AG09319 (cell line): ENCODE measurements at regions not wholly inside any gene's neighbourhood (a gene's known extent, or its start where the extent isn't known, plus 50 kb on each side); places are given as distances from the start of the nearest gene placed in this dataset.

Experiments used
- DNase-seq: peaks from one replicate; pipeline ENCODE4 v3.0.0-alpha.2; 2010; ENCODE audit warnings: low read depth; ENCODE audit errors: extremely low read depth
- CTCF ChIP-seq: IDR thresholded peaks from 2 replicates; pipeline ENCODE4 v1.5.1; 2011; ENCODE audit warnings: low read depth, mild to moderate bottlenecking, inconsistent platforms, low read length, moderate library complexity

DNA sequence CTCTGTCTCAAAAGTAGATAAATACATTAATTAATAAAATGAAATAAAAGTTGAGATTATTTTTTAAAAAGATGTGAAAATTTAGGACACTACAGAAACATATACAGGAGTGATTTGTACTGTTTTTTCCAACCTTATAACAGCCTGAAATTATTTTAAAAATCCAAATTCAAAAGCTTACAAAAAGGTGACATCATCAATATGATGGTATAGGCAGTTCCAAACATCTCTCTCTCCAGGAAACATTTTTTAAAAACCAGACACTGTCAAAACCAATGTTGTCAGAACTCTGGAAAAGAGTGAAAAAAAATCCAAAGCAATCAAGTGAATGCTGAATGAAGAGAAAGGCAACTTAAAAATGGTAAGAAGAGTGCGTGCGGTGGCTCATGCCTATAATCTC is 76.7 kb downstream of the HHEX start:
- TF ChIP-seq CTCF: no peak

DNA sequence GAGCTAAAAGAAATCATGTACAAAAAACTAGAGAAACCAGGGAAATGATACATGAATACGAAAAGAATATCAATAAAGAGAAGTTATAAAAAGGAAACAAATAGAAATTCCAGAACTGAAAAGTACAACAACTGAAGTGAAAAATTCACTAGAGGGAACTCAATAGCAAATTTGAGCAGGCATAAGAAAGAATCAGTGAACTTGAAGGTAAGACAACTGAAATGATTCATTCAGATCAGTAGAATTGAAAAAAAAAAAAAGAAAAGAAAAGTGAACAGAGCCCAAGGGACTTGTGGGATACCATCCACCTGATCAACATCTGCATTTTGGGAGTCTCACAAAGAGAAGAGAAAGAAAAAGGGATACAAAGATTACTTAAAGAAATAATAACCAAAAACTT is 78.3 kb downstream of the HHEX start:
- no peak for DNase-seq
- TF ChIP-seq CTCF: no peak

More for the DNA sequence above, 76.7 kb downstream of the HHEX start:
- no peak for DNase-seq

DNA sequence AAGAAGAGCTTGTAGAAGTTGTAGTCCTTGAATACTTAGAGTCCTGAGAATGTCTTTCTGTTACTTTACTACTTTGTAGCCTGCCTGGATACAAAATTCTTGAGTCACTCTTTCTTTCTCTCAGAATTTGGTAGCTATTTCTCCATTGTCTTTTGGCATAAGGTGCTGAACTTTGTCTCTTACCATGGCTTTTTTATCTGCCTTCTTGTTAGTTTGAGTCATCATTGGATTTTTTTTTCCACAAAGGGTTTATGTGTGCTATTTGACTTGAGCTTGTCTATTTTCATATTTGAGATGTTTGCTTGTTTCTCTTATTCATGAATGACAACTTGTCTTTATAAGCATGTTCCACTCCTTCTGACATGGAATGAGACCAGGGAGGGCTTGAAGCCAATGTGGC is 74.5 kb upstream of the EXOC6 start:
- no peak for DNase-seq
- no peak for TF ChIP-seq CTCF

GRCh38 chr10:92778091-92778490 is 70.2 kb upstream of the EXOC6 start:
- no peak for TF ChIP-seq CTCF
- no peak for DNase-seq

GRCh38 chr10:92785118-92785517 is 63.2 kb upstream of the EXOC6 start:
- DNase-seq: no peak
- no peak for TF ChIP-seq CTCF

DNA sequence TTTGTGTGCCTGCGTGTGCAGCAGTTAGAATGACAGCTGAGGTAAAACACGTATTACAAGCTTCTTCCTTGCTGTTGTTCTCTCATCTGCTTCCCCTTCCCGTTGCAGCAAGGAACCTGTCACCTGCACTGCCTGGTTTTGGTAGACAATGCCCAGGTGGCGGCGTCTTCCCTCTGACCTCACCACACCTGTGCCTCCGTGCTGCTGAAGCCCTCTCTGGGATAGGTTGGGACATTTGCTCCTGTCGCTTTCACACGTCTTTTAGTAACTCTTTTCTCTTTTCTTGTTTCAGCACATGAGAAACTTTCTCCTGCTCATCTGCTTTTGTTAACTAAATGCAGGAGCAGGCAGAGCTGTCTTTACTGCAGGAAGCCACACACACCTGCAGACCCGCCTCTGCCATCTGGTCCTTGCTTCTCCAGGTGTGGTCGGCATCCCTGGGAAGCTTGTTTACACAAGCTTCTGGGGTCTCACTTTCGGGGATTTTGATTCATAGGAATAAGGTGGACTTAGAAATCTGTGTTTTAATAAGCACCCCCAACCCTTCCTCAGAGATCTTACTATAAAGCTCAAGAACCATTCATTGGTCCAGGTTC is 60.7 kb upstream of the EXOC6 start:
- no peak for TF ChIP-seq CTCF

DNA sequence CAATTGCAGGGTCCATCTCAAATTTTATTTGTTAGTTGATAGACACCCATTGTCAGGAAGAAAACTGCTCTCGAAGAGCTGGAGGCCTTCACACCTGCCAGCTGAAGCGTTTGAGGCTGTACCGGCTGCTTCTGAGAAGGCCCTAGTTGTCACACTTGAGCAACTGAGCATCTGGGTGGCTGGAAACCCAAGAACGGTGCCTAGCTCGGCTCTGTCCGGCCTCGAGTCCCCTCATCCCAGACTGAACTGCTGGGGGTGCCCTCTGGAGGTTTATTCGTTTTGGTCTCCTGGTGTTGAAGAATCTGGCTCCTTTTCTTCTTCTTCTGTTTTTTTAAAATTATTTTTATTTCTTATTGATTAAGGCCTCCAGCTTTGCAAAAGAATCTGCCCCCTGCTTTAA is 59.3 kb upstream of the EXOC6 start:
- no peak for TF ChIP-seq CTCF
- no peak for DNase-seq

More for the DNA sequence above, 60.7 kb upstream of the EXOC6 start:
- no peak for DNase-seq
